Activated CD4-positive, alpha-beta T cell treated with anti-CD3 and anti-CD28 coated beads, Interleukin-2, amount 50 U/mL, for 4 hours (primary cell): ENCODE measurements at regions not wholly inside any gene's neighbourhood (a gene's known extent, or its start where the extent isn't known, plus 50 kb on each side); places are given as distances from the start of the nearest gene placed in this dataset.
"Not testable (repeated sequence)": the region's sequence is repeated elsewhere in the genome, so short reads cannot be mapped to it uniquely, and the experiment has no call there.

ENCODE experiments used
- DNase-seq, 2 experiments: peaks; one replicate each; pipeline ENCODE4 v3.0.0-alpha.2; 2020

GRCh38 chr9:39463696-39464095 is 108.2 kb downstream of the SPATA31A1 start:
- DNase-seq: not testable (repeated sequence)

- peak; percentile 57 to 59 for DNase-seq
Measured at GRCh38 chr9:39464122-39464777, 108.8 kb downstream of the SPATA31A1 start.

DNA sequence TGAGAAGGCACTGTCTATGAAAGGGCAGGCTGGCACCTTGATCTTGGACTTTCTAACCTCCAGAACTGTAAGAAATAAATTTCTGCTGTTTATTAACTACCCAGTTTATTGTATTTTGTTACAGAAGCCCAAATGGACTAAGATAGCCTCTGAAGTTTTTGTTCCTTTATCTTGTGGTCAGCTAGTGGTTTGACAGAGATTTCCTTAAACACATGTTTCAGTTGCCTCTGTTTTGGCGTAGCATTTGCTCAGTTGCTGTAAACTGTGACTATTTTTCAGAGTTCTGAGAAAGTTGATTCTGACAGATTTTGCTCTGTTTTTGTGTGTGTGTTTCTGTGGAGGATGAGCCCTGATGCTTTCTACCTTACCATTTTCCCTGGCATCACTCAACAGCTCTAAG is 119.0 kb downstream of the SPATA31A1 start:
- DNase-seq: not testable (repeated sequence)

DNA sequence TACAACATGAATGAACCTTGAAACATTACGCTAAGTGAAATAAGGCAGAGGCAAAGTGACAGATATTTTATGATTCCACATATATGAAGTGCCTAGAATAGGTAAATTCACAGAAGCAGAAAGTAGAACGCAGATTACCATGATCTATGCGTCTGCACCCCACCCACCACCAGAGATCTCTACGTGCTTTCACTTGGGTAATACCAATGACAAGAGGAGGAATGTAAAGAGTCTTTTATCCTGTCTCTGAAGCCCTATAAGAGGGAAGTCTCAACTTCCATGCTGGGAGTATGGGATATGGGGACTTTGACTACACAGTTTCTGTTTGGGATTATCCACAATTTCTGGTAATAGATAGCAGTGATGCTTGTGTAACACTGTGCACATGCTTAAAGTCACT is 127.6 kb downstream of the SPATA31A1 start:
- not testable (repeated sequence) for DNase-seq

GRCh38 chr9:39483880-39484279 is 128.4 kb downstream of the SPATA31A1 start:
- DNase-seq: not testable (repeated sequence)

- DNase-seq: not testable (repeated sequence)
Measured at GRCh38 chr9:39484292-39484691, 128.8 kb downstream of the SPATA31A1 start.

- not testable (repeated sequence) for DNase-seq
Measured at GRCh38 chr9:39487477-39487876, 132.0 kb downstream of the SPATA31A1 start.

DNA sequence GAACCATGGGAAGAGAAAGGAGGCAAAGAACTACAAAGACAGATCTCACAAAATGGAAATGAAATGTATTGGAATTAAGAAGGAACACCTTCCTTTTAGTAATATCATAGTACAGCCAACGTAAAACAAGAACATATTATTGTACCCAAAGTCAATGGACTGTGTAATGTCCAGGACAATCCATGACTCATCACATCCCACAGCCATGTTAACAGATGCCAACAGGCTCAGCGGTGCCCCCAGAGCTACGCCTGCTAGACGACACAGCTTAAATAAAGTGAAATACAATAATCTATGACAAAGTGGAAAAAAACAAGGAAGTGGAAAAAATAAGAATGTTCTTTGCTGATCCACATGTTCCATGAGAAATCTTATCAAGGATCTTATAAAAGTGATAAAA is 140.8 kb downstream of the SPATA31A1 start:
- not testable (repeated sequence) for DNase-seq

- DNase-seq: not testable (repeated sequence)
Measured at GRCh38 chr9:39503178-39503577, 147.7 kb downstream of the SPATA31A1 start.

DNA sequence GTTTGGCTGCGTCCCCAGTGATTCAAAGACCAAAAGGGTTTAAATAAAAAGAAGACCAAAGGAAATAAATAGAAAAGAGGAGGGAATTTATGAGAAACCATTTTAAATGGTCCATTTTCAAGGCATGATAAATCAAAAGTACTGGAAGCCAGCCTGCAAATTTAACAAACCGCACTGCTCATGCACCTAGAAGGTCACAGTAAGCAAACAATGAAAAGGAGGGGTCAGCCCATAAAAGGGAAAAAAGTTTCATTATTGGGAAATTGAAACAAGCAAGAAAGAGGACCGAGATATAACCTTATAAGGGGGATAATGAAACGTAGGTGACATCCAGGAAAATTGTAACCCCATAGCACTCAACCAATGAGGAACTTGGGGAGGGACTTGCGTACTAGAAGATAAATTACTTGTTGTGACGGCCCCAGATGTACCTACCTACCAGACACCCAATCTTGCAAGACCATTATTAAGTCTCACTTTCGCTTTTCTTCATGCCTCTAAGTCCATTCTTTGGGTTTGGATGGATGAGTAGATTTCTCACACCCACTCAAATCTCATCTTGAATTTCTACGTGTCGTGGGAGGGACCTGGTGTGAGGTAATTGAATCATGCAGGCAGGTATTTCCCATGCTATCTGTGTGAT is 172.0 kb downstream of the SPATA31A1 start:
- not testable (repeated sequence) for DNase-seq

DNA sequence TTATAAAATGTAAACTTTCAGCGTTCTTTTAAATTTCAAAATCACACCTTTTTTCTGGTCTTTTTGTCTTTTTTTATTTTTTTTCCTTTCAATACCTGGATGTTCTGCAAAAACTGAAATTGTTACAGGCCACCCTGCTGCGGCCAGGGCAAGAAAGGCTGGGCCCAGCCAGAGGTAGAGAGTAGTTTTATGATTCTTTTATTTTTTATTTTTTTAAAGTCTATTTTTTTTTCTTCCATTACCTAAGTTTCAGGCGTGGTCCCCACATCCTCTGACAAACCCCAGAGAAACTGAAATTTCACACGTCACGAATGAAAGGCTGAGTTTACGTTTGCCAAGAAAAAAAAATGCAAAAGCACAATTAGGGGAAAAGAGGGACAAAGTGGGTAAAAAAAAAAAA is 177.1 kb downstream of the SPATA31A1 start:
- not testable (repeated sequence) for DNase-seq

DNA sequence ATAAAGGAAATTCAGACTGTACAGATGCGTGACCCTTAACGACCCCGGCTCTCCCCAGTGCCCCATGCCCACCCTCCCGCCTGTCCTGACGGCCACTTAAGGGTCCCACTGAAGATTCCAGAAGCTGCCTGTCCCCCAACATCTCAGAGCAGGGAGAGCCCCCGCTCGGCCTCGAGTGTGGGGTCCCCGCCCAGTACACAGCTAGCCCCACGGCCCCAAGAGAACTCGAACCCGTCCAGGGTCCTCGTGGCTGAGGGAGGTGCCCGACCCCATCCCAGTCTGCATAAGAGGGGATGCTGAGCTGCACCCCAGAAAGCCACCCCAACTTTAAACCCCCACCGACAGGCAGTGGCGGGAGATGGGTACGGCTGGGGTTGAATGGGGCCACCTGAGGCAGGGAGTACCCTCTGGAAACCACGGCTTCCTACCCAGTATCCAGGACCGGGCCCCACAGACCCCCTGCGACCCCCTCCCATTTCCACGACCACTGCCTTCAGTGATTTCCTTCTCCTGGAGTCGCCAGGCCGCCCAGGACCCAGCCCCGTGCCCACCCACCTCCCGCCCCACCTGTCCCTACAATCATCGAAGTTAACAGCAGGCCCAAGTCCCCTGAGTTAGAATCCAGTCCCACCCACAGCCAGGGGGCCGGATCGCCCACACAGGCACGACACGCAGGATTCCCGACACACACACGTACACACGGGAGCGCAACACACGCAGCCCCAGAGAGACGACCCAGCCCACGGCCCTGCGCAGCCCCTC is 177.7 kb downstream of the SPATA31A1 start:
- DNase-seq: not testable (repeated sequence)

DNA sequence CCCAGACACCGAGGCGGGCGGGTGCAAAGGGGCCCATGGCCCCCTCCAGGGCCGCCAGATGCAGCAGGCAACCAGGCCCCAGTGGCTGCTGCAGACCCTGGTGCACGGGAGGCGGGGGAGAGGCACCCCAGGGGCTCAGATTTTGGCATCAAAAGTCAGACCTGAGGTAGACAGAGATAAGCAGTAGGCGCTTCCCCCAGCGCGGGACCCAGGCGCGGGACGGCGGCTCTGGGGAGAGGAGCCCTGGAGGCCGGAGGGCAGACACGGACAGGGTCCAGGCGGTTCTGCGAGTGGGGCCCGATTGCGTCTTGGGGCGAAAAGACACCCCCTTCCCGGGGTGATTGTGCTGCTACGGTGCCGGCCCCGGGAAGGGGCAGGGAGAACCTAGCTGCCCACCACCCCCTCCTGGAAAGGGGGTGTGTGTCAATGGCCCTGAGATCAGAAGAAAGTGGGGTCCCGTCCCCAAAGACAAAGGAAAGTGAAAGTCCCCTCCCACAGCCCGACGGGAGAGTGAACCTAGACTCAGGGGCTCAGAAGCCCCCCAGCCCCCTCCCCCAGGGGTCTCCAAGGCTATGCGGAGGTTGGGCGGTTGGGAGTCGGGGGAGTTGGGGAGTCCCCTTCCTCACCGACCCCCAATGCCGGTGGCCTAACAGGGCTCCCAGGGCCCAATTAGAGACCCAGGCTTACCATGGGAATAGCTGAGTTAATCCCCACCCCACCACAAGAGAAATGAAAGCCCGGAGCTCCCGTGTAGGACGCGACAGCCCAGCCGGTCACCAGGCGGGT is 178.5 kb downstream of the SPATA31A1 start:
- DNase-seq: not testable (repeated sequence)

GRCh38 chr9:39534897-39535296 is 179.4 kb downstream of the SPATA31A1 start:
- DNase-seq: not testable (repeated sequence)

DNA sequence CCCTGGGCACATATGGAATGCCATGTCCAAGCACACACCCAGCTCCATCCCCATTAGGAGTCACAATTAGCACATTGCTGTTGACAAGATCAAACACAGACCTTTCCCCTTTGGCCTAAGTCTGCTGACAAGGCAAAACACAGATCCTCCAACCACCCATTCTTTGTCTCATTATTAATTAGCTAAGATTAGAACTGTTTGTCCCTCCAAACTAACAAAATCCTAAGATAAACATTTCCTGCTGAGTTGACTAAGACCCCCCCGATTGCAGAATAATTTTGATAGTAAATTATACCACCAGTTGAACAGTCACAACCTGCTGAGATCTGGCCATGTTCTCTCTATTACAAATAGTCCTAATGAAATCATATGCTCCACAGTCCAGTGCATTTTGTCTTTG is 186.7 kb downstream of the SPATA31A1 start:
- DNase-seq: not testable (repeated sequence)

GRCh38 chr9:39545079-39545478 is 189.6 kb downstream of the SPATA31A1 start:
- not testable (repeated sequence) for DNase-seq

- not testable (repeated sequence) for DNase-seq
Measured at GRCh38 chr9:39550573-39550972, 195.1 kb downstream of the SPATA31A1 start.

GRCh38 chr9:39551544-39551943 is 196.1 kb downstream of the SPATA31A1 start:
- DNase-seq: not testable (repeated sequence)

DNA sequence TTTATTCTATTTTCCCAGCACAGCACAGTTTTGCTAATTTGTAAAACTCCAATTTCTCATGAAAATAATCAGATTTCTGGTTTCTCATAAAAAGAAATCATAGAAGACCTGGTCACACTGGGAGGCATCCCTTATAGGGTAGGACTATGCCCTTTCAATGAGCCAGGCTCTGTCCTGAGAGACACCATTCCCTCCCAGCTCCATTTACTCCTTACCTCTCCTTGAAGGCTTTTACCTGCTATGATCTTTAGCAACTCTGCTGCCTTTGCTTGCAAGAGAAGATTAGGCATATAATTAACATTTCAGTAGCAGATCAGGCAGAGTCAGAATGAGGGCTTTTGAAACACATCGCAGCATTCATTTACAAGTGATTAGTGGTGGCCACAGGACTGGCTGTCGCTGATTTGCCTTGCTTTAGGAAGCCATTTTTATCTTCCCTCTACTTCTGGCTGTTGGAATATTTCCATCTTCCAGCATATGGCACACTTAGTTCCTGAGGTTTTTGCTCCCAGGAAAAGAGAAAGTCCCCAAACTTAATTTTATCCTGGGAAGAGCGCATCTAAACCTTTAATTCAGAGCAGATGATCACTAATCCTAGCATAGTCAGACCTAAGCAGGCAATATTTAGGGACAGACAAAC is 196.9 kb downstream of the SPATA31A1 start:
- DNase-seq: not testable (repeated sequence)

GRCh38 chr9:39554352-39554751 is 198.9 kb downstream of the SPATA31A1 start:
- not testable (repeated sequence) for DNase-seq

GRCh38 chr9:39559384-39559783 is 203.9 kb downstream of the SPATA31A1 start:
- DNase-seq: peak in 1 of 2 experiments; percentile 4

GRCh38 chr9:39566782-39567181 is 211.3 kb downstream of the SPATA31A1 start:
- DNase-seq: not testable (repeated sequence)
